IMR-90 (cell line): ENCODE measurements at regions not wholly inside any gene's neighbourhood (a gene's known extent, or its start where the extent isn't known, plus 50 kb on each side); places are given as distances from the start of the nearest gene placed in this dataset.
"Not testable (repeated sequence)": the region's sequence is repeated elsewhere in the genome, so short reads cannot be mapped to it uniquely, and the experiment has no call there.

ENCODE experiments used
- ATAC-seq: fragments of 200-7000 bp; cut with Tn5 transposase; 2 replicates; pipeline ENCODE4 v1.9.1; 2020; ENCODE audit warnings: low read depth, mild to moderate bottlenecking, moderate library complexity
- BruUV-seq: library from RNA; stranded (reverse); fragments of 400-500 nt; replicated peaks from 2 replicates; lab custom pipeline; 2021; lab: Mats Ljungman, UMichigan
- CTCF ChIA-PET: fragments of 300-600 bp; formaldehyde crosslinking; extraction: SDS; loops from one replicate; lab custom pipeline; 2021; ENCODE audit warnings: antibody characterized with exemption; lab: Yijun Ruan, JAX
- POLR2A ChIA-PET: fragments of 300-600 bp; sonication (Branson Sonifier 250); formaldehyde crosslinking; loops from one replicate; lab custom pipeline; 2022; ENCODE audit warnings: antibody characterized with exemption; ENCODE audit not compliant: unreplicated experiment; lab: Charles Lee
- DNase-seq: peaks from one replicate; pipeline ENCODE4 v3.0.0; 2013
- H2AFZ ChIP-seq: replicated peaks from 2 replicates; pipeline ENCODE3; 2013; ENCODE audit warnings: low read length, mild to moderate bottlenecking; ENCODE audit not compliant: poor library complexity
- H2AK5ac ChIP-seq: 2 replicates; pipeline ENCODE4 v1.6.1; 2013; ENCODE audit warnings: low read depth, low read length, inconsistent platforms
- H2AK9ac ChIP-seq: replicated peaks from 2 replicates; pipeline ENCODE3; 2013; ENCODE audit warnings: mild to moderate bottlenecking, low read depth, low read length, moderate library complexity; ENCODE audit not compliant: poor library complexity
- H2BK120ac ChIP-seq: 2 replicates; pipeline ENCODE4 v1.6.1; 2013; ENCODE audit warnings: low read depth, low read length, inconsistent platforms
- H2BK15ac ChIP-seq: 3 replicates; pipeline ENCODE4 v1.6.1; 2013; ENCODE audit warnings: low read depth, low read length, inconsistent platforms
- H2BK20ac ChIP-seq: 2 replicates; pipeline ENCODE4 v1.6.1; 2013; ENCODE audit warnings: low read depth, mild to moderate bottlenecking, inconsistent platforms, low read length, moderate library complexity
- H2BK5ac ChIP-seq: 2 replicates; pipeline ENCODE4 v1.6.1; 2013; ENCODE audit warnings: mild to moderate bottlenecking, low read depth, low read length, inconsistent platforms; ENCODE audit not compliant: poor library complexity, severe bottlenecking
- H3K14ac ChIP-seq: replicated peaks from 2 replicates; pipeline ENCODE4 v1.6.1; 2013; ENCODE audit warnings: low read depth, low read length, inconsistent platforms
- H3K18ac ChIP-seq: 2 replicates; pipeline ENCODE4 v1.6.1; 2013; ENCODE audit warnings: low read depth, low read length, control low read depth
- H3K23ac ChIP-seq: 2 replicates; pipeline ENCODE4 v1.6.1; 2013; ENCODE audit warnings: low read depth, low read length, inconsistent platforms
- H3K27ac ChIP-seq: 2 replicates; pipeline ENCODE4 v1.5.1; 2013; ENCODE audit warnings: mild to moderate bottlenecking, control low read depth, low read length; ENCODE audit not compliant: insufficient read depth
- H3K27me3 ChIP-seq: 2 replicates; pipeline ENCODE4 v1.6.1; 2013; ENCODE audit warnings: low read length; ENCODE audit not compliant: control insufficient read depth, insufficient read depth
- H3K36me3 ChIP-seq: 2 replicates; pipeline ENCODE4 v1.6.1; 2013; ENCODE audit warnings: low read length, mixed read lengths; ENCODE audit not compliant: control insufficient read depth, insufficient read depth
- H3K4ac ChIP-seq: 2 replicates; pipeline ENCODE4 v1.6.1; 2013; ENCODE audit warnings: low read depth, low read length, inconsistent platforms
- H3K4me1 ChIP-seq: 2 replicates; pipeline ENCODE4 v1.6.1; 2013; ENCODE audit warnings: low read length, mixed read lengths; ENCODE audit not compliant: control insufficient read depth, insufficient read depth
- H3K4me2 ChIP-seq: 2 replicates; pipeline ENCODE4 v1.6.1; 2013; ENCODE audit warnings: low read depth, mild to moderate bottlenecking, control low read depth, low read length, moderate library complexity
- H3K4me3 ChIP-seq: 2 replicates; pipeline ENCODE4 v1.5.1; 2013; ENCODE audit warnings: low read depth, mild to moderate bottlenecking, control low read depth, low read length, moderate library complexity; ENCODE audit not compliant: insufficient read depth
- H3K56ac ChIP-seq: 2 replicates; pipeline ENCODE4 v1.6.1; 2013; ENCODE audit warnings: low read length, inconsistent platforms; ENCODE audit not compliant: insufficient read depth; ENCODE audit errors: extremely low read depth
- H3K79me1 ChIP-seq, 2 experiments: 2 replicates each; pipeline ENCODE4 v1.6.1; 2013; ENCODE audit warnings: low read length in 2 of 2, inconsistent platforms in 1 of 2, low read depth in 1 of 2
- H3K9ac ChIP-seq: 2 replicates; pipeline ENCODE4 v1.6.1; 2013; ENCODE audit warnings: low read depth, low read length, control low read depth
- H3K9me1 ChIP-seq: 2 replicates; pipeline ENCODE4 v1.6.1; 2013; ENCODE audit warnings: low read length, inconsistent platforms; ENCODE audit not compliant: insufficient read depth
- H3K9me3 ChIP-seq: 2 replicates; pipeline ENCODE4 v1.6.1; 2013; ENCODE audit warnings: low read length; ENCODE audit not compliant: control insufficient read depth, insufficient read depth
- H4K20me1 ChIP-seq: 2 replicates; pipeline ENCODE4 v1.6.1; 2013; ENCODE audit warnings: low read length, inconsistent platforms; ENCODE audit not compliant: insufficient read depth
- H4K5ac ChIP-seq: 2 replicates; pipeline ENCODE4 v1.6.1; 2013; ENCODE audit warnings: mild to moderate bottlenecking, low read depth, low read length, control low read depth
- H4K8ac ChIP-seq, 2 experiments: 2 replicates each; pipeline ENCODE4 v1.6.1; 2013; ENCODE audit warnings: low read depth in 2 of 2, low read length in 2 of 2, control low read depth in 1 of 2, inconsistent platforms in 1 of 2
- H4K91ac ChIP-seq: 2 replicates; pipeline ENCODE4 v1.6.1; 2013; ENCODE audit warnings: low read depth, low read length, inconsistent platforms; ENCODE audit not compliant: insufficient read depth
- CTCF ChIP-seq: conservative IDR thresholded peaks from 2 replicates; pipeline ENCODE4 v1.5.1; 2012; ENCODE audit warnings: mild to moderate bottlenecking, low read depth, low read length, improper control_type of control experiment
- MAZ ChIP-seq: IDR thresholded peaks from 2 replicates; pipeline ENCODE4 v1.6.1; 2012; ENCODE audit warnings: low read depth, mild to moderate bottlenecking, low read length, improper control_type of control experiment, moderate library complexity, borderline replicate concordance
- WGBS, 2 experiments: methylation state at CpG; one replicate each; pipeline versions ENCODE4 v1.1.5 to v1.1.7; 2013; ENCODE audit warnings: missing lambda C conversion rate in 2 of 2; ENCODE audit not compliant: insufficient read length in 1 of 2; ENCODE audit errors: extremely low coverage in 2 of 2; 5-methylcytosine and 5-hydroxymethylcytosine counted together
- dilution Hi-C: fragments of 300-500 bp; cut with HindIII; formaldehyde crosslinking; loops from one replicate; pipeline ENCODE4 v1.14.3; 2018; ENCODE audit warnings: low sequenced_read_pairs; ENCODE audit not compliant: unreplicated experiment
- in situ Hi-C: fragments of 300-500 bp; cut with MboI; formaldehyde crosslinking; loops from 3 replicates; pipeline ENCODE4 v1.14.3; 2019; ENCODE audit warnings: low sequenced_read_pairs, inconsistent platforms, mixed read lengths
- intact Hi-C: fragments of 100-400 bp; cut with micrococcal nuclease; formaldehyde crosslinking; loops from 2 replicates; pipeline ENCODE4 v1.10.0; 2022

- no peak overlapping the region for H3K18ac ChIP-seq
- H2BK20ac ChIP-seq: no peak overlapping the region
- H3K4ac ChIP-seq: no peak overlapping the region
- H3K23ac ChIP-seq: no peak overlapping the region
- H3K9me1 ChIP-seq: no peaks in the 10 kb centered on the region
- no peak overlapping the region for H2BK120ac ChIP-seq
- H3K4me3 ChIP-seq: no peak overlapping the region
- DNase-seq (no peak), ATAC-seq (no peak)
- no peak overlapping the region for H3K14ac ChIP-seq
- no peaks in the 10 kb centered on the region for H4K20me1 ChIP-seq
- POLR2A ChIA-PET: no interaction called here
- no peaks in the 10 kb centered on the region for H3K79me1 ChIP-seq
- no peaks in the 10 kb centered on the region for H3K4me1 ChIP-seq
- intact Hi-C loops (no loop called here), in situ Hi-C loops (no loop called here), dilution Hi-C loops (no loop called here)
- no peak overlapping the region for H2AK9ac ChIP-seq
- WGBS, 2 experiments: no CpG with 5 or more reads among the region's 5 CpGs
- H2AK5ac ChIP-seq: no peak overlapping the region
- H3K56ac ChIP-seq: no peak overlapping the region
- no peak overlapping the region for H4K8ac ChIP-seq
- no peak overlapping the region for H3K4me2 ChIP-seq
- no peak overlapping the region for H2BK15ac ChIP-seq
- H2AFZ ChIP-seq: no peak overlapping the region
- H3K36me3 ChIP-seq: no peaks in the 10 kb centered on the region
- no peak overlapping the region for H2BK5ac ChIP-seq
- no peak overlapping the region for H4K91ac ChIP-seq
- no peak overlapping the region for H3K27ac ChIP-seq
- H3K9ac ChIP-seq: no peak overlapping the region
- no peak overlapping the region for H4K5ac ChIP-seq
- no TSS peak for BruUV-seq
- no peaks in the 10 kb centered on the region for H3K9me3 ChIP-seq
- TF ChIP-seq MAZ (no peak), CTCF (no peak)
- no peaks in the 10 kb centered on the region for H3K27me3 ChIP-seq
- CTCF ChIA-PET: interaction anchor here (0.8 kb wide), 1 partner anchor 88 kb away, joined by 4 read pairs; no protein-coding TSS in a partner anchor
Measured at GRCh38 chr5:92206681-92207080, 823.6 kb upstream of the ARRDC3 start.

- H3K9me1 ChIP-seq, H3K36me3 ChIP-seq, dilution Hi-C loops, H2BK20ac ChIP-seq, H3K79me1 ChIP-seq, H3K4me2 ChIP-seq, BruUV-seq, H4K91ac ChIP-seq, H2BK5ac ChIP-seq, POLR2A ChIA-PET, H3K4me3 ChIP-seq, H3K18ac ChIP-seq, H2BK120ac ChIP-seq, intact Hi-C loops, H3K27ac ChIP-seq, H3K14ac ChIP-seq, H2AFZ ChIP-seq, H3K27me3 ChIP-seq, H2AK5ac ChIP-seq, H3K23ac ChIP-seq, H3K4ac ChIP-seq, H4K5ac ChIP-seq, H3K9ac ChIP-seq, H2BK15ac ChIP-seq, H4K20me1 ChIP-seq, ATAC-seq, in situ Hi-C loops, H3K56ac ChIP-seq, H4K8ac ChIP-seq, DNase-seq, H2AK9ac ChIP-seq, H3K4me1 ChIP-seq, CTCF ChIA-PET, H3K9me3 ChIP-seq: not testable (repeated sequence)
- WGBS, 2 experiments: no CpG with 5 or more reads among the region's 27 CpGs
Measured at GRCh38 chr5:92199035-92199434, 815.9 kb upstream of the ARRDC3 start.
